COLO668 (cell line): ENCODE measurements at regions not wholly inside any gene's neighbourhood (a gene's known extent, or its start where the extent isn't known, plus 50 kb on each side); places are given as distances from the start of the nearest gene placed in this dataset.

ENCODE experiments used
- DNase-seq: peaks from one replicate; lab custom pipeline; 2025; ENCODE audit not compliant: unreplicated experiment; lab: John Stamatoyannopoulos, UW

GRCh38 chr12:86331457-86331856, 75.3 kb upstream of the MGAT4C start:
- no peak for DNase-seq

- DNase-seq: no peak
Observed at GRCh38 chr12:86331012-86331411, 74.8 kb upstream of the MGAT4C start.

- no peak for DNase-seq
Observed at GRCh38 chr12:86312232-86312631, 56.0 kb upstream of the MGAT4C start.
